Mammary epithelial cell (primary cell): ENCODE measurements at regions not wholly inside any gene's neighbourhood (a gene's known extent, or its start where the extent isn't known, plus 50 kb on each side); places are given as distances from the start of the nearest gene placed in this dataset.

Source experiments
- EZH2 ChIP-seq: IDR thresholded peaks from 2 replicates; pipeline ENCODE4 v1.6.1; 2012; ENCODE audit warnings: low read length, inconsistent platforms, borderline replicate concordance
- TF ChIP-seq, protein P1 (sequence below), 2 donors: IDR thresholded peaks in 1 of 2; conservative IDR thresholded peaks in 1 of 2; 2 replicates each; pipeline ENCODE4 v1.5.1; 2011 to 2012; ENCODE audit warnings: inconsistent platforms in 2 of 2, low read length in 2 of 2, mild to moderate bottlenecking in 2 of 2, control low read depth in 1 of 2, low read depth in 1 of 2; ENCODE audit not compliant: insufficient read depth in 1 of 2; ENCODE audit errors: extremely low read depth in 1 of 2

DNA sequence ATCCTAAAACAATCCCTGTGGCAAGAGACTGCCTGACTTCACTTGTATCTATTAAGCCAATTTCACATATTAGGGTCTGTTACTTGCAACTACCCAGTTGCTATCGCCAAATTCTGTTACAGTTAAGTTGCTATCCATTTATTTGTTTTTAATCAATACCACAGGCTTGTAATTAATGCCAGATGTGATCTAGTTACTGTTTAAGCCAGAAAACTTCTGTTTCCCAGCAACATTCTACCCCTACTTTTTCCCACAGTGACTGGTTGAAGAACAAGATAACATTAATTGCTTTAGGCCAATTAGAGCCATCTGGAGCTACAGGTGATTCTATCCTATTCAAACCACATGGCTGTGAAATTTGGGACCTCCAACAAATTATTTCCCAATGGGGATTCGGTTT, 131.3 kb downstream of the ALOX5 start:
- no peak for TF ChIP-seq EZH2
- TF ChIP-seq, protein P1, sequence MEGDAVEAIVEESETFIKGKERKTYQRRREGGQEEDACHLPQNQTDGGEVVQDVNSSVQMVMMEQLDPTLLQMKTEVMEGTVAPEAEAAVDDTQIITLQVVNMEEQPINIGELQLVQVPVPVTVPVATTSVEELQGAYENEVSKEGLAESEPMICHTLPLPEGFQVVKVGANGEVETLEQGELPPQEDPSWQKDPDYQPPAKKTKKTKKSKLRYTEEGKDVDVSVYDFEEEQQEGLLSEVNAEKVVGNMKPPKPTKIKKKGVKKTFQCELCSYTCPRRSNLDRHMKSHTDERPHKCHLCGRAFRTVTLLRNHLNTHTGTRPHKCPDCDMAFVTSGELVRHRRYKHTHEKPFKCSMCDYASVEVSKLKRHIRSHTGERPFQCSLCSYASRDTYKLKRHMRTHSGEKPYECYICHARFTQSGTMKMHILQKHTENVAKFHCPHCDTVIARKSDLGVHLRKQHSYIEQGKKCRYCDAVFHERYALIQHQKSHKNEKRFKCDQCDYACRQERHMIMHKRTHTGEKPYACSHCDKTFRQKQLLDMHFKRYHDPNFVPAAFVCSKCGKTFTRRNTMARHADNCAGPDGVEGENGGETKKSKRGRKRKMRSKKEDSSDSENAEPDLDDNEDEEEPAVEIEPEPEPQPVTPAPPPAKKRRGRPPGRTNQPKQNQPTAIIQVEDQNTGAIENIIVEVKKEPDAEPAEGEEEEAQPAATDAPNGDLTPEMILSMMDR (conservative IDR thresholded peaks at IDR 0.05 in 1 of 2, IDR thresholded peaks at IDR 0.05 in 1 of 2; ENCODE audit: extremely low read depth in 1 of 2, insufficient read depth in 1 of 2, low read depth in 1 of 2, low read length in 2 of 2) = no peak
